ENCODE measurements at regions not wholly inside any gene's neighbourhood (a gene's known extent, or its start where the extent isn't known, plus 50 kb on each side); places are given as distances from the start of the nearest gene placed in this dataset.

DNA sequence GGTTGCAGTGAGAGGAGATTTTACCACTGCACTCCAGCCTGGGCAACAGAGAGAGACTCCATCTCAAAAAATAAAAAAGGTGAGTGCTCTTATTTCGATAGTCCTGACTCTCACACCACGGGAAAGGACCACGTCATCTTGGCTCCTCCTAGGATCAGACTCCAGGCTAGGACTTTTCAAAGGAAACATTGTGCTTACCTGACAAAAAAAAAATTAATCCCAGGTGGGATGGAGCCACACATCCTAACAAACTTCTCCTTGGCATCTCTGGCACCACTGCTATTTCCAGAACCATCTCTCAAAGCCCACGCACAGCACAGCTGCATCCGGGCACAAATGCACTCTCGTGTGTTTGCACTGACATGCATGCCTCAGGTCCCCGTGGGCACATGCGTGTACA is 262.4 kb downstream of the ENGASE start:
- no peak for TF ChIP-seq POLR2A (IDR thresholded peaks at IDR 0.05)
- TF ChIP-seq CTCF (IDR thresholded peaks at IDR 0.05) = no peak
- no peak for TF ChIP-seq POLR2AphosphoS5 (IDR thresholded peaks at IDR 0.05)

Measured in breast epithelium (tissue), 3 donors.